Liver (tissue), 8 donors: ENCODE measurements at regions not wholly inside any gene's neighbourhood (a gene's known extent, or its start where the extent isn't known, plus 50 kb on each side); places are given as distances from the start of the nearest gene placed in this dataset.

Experiments used
- DNase-seq: peaks from one replicate; pipeline ENCODE4 v3.0.0-alpha.2; 2017; ENCODE audit warnings: low spot score
- H3K27ac ChIP-seq, 2 donors: one replicate each; pipeline ENCODE4 v1.7.0; 2013; ENCODE audit warnings: inconsistent platforms in 2 of 2, low read length in 2 of 2, control low read depth in 1 of 2, low read depth in 1 of 2, mild to moderate bottlenecking in 1 of 2
- H3K27me3 ChIP-seq, 4 donors: one replicate each; pipeline versions ENCODE4 v1.6.1 to v1.7.0; 2013; ENCODE audit warnings: low read length in 3 of 4, inconsistent platforms in 1 of 4, mild to moderate bottlenecking in 1 of 4, moderate library complexity in 1 of 4; ENCODE audit not compliant: control insufficient read depth in 4 of 4, insufficient read depth in 4 of 4
- H3K36me3 ChIP-seq, 4 donors: one replicate each; pipeline versions ENCODE4 v1.6.1 to v1.7.0; 2013; ENCODE audit warnings: low read length in 3 of 4, mild to moderate bottlenecking in 3 of 4, low read depth in 1 of 4, moderate library complexity in 1 of 4; ENCODE audit not compliant: control insufficient read depth in 4 of 4, insufficient read depth in 3 of 4
- H3K4me1 ChIP-seq, 4 donors: one replicate each; pipeline versions ENCODE4 v1.6.1 to v1.7.0; 2013; ENCODE audit warnings: low read length in 3 of 4, mild to moderate bottlenecking in 3 of 4, moderate library complexity in 1 of 4; ENCODE audit not compliant: control insufficient read depth in 4 of 4, insufficient read depth in 4 of 4
- H3K4me3 ChIP-seq, 3 donors: one replicate each; pipeline versions ENCODE4 v1.6.1 to v1.7.0; 2013; ENCODE audit warnings: low read length in 3 of 3, control low read depth in 1 of 3, low read depth in 1 of 3, mild to moderate bottlenecking in 1 of 3
- H3K9ac ChIP-seq, 2 donors: one replicate each; pipeline ENCODE4 v1.7.0; 2013; ENCODE audit warnings: low read length in 2 of 2, mild to moderate bottlenecking in 2 of 2, moderate library complexity in 2 of 2, control low read depth in 1 of 2, low read depth in 1 of 2
- H3K9me3 ChIP-seq, 4 donors: one replicate each; pipeline versions ENCODE4 v1.6.1 to v1.7.0; 2013; ENCODE audit warnings: low read length in 3 of 4; ENCODE audit not compliant: control insufficient read depth in 4 of 4
- ATF3 ChIP-seq: IDR thresholded peaks from 2 replicates; pipeline ENCODE4 v1.6.1; 2016; ENCODE audit warnings: antibody characterized with exemption
- EGR1 ChIP-seq, 2 donors: IDR thresholded peaks; 2 replicates each; pipeline ENCODE4 v1.6.1; 2016 to 2018; ENCODE audit warnings: antibody characterized with exemption in 2 of 2, low read depth in 2 of 2
- FOXA1 ChIP-seq: IDR thresholded peaks from 2 replicates; pipeline ENCODE4 v1.6.1; 2016; ENCODE audit warnings: antibody characterized with exemption
- FOXA2 ChIP-seq: IDR thresholded peaks from 2 replicates; pipeline ENCODE4 v1.6.1; 2016; ENCODE audit warnings: antibody characterized with exemption
- GABPA ChIP-seq, 2 donors: IDR thresholded peaks in 1 of 2; conservative IDR thresholded peaks in 1 of 2; 2 replicates each; pipeline ENCODE4 v1.6.1; 2016; ENCODE audit warnings: antibody characterized with exemption in 2 of 2, mild to moderate bottlenecking in 1 of 2, moderate library complexity in 1 of 2
- HNF4A ChIP-seq, 2 donors: conservative IDR thresholded peaks; 2 replicates each; pipeline ENCODE4 v1.6.1; 2016; ENCODE audit warnings: antibody characterized with exemption in 2 of 2, mild to moderate bottlenecking in 2 of 2
- JUND ChIP-seq, 2 donors: IDR thresholded peaks; 2 replicates each; pipeline ENCODE4 v1.6.1; 2016; ENCODE audit warnings: antibody characterized with exemption in 2 of 2
- RAD21 ChIP-seq, 2 donors: IDR thresholded peaks; 2 replicates each; pipeline ENCODE4 v1.6.1; 2016; ENCODE audit warnings: antibody characterized with exemption in 2 of 2, mild to moderate bottlenecking in 2 of 2
- RXRA ChIP-seq, 2 donors: IDR thresholded peaks; 2 replicates each; pipeline ENCODE4 v1.6.1; 2017 to 2018; ENCODE audit warnings: antibody characterized with exemption in 2 of 2, mild to moderate bottlenecking in 1 of 2
- SP1 ChIP-seq: IDR thresholded peaks from 2 replicates; pipeline ENCODE4 v1.6.1; 2018; ENCODE audit warnings: antibody characterized with exemption, mild to moderate bottlenecking
- TAF1 ChIP-seq: conservative IDR thresholded peaks from 2 replicates; pipeline ENCODE4 v1.6.1; 2016; ENCODE audit warnings: antibody characterized with exemption, mild to moderate bottlenecking
- YY1 ChIP-seq: IDR thresholded peaks from 2 replicates; pipeline ENCODE4 v1.6.1; 2016; ENCODE audit warnings: antibody characterized with exemption, mild to moderate bottlenecking
- WGBS: extraction: QIAGEN DNeasy Blood & Tissue Kit; methylation state at CpG from one replicate; pipeline ENCODE4 v1.1.7; 2013; 5-methylcytosine and 5-hydroxymethylcytosine counted together
- TF ChIP-seq, protein P1 (sequence below): IDR thresholded peaks from 2 replicates; pipeline ENCODE4 v1.6.1; 2016; ENCODE audit warnings: antibody characterized with exemption
- TF ChIP-seq, protein P2 (sequence below): fragments of 150-350 bp; IDR thresholded peaks from 2 replicates; pipeline ENCODE4 v1.5.1; 2017; ENCODE audit warnings: improper control_type of control experiment, low read depth, low read length; ENCODE audit not compliant: missing input control
- TF ChIP-seq, protein P3 (sequence below): IDR thresholded peaks from 2 replicates; pipeline ENCODE4 v1.6.1; 2016; ENCODE audit warnings: antibody characterized with exemption, mild to moderate bottlenecking
- TF ChIP-seq, protein P4 (sequence below): IDR thresholded peaks from 2 replicates; pipeline ENCODE4 v1.6.1; 2016; ENCODE audit warnings: antibody characterized with exemption
- donor health status: healthy.
- donor health status: healthy.
- donor health status: healthy.
- donor health status: healthy.
- donor health status: healthy.

DNA sequence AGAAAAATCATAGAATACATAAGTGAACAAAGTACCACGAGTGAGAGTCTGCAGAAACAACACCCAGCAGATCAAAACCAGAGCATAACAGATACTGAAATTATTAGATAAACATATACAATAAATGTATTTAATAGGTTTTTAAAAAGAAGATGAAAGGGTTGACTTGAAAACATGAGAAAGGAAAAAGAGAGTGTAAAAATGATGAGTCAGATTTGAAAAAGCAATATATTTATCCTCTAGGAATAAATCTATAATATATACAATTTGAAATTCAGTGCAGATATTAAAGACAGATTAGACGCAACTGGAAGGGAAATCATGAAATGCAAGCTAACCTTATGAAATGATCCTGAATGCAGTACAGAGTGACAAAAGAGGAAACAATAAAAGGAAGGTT lies 170.2 kb upstream of the RUNX1 start (continued):
- TF ChIP-seq, protein P1, sequence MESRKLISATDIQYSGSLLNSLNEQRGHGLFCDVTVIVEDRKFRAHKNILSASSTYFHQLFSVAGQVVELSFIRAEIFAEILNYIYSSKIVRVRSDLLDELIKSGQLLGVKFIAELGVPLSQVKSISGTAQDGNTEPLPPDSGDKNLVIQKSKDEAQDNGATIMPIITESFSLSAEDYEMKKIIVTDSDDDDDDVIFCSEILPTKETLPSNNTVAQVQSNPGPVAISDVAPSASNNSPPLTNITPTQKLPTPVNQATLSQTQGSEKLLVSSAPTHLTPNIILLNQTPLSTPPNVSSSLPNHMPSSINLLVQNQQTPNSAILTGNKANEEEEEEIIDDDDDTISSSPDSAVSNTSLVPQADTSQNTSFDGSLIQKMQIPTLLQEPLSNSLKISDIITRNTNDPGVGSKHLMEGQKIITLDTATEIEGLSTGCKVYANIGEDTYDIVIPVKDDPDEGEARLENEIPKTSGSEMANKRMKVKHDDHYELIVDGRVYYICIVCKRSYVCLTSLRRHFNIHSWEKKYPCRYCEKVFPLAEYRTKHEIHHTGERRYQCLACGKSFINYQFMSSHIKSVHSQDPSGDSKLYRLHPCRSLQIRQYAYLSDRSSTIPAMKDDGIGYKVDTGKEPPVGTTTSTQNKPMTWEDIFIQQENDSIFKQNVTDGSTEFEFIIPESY: no peak
- no peak for TF ChIP-seq ATF3
- no peak for TF ChIP-seq JUND (IDR thresholded peaks at IDR 0.05)
- no peak for TF ChIP-seq GABPA (IDR thresholded peaks at IDR 0.05 in 1 of 2, conservative IDR thresholded peaks at IDR 0.05 in 1 of 2)
- TF ChIP-seq FOXA1: no peak
- no peak for TF ChIP-seq SP1

DNA sequence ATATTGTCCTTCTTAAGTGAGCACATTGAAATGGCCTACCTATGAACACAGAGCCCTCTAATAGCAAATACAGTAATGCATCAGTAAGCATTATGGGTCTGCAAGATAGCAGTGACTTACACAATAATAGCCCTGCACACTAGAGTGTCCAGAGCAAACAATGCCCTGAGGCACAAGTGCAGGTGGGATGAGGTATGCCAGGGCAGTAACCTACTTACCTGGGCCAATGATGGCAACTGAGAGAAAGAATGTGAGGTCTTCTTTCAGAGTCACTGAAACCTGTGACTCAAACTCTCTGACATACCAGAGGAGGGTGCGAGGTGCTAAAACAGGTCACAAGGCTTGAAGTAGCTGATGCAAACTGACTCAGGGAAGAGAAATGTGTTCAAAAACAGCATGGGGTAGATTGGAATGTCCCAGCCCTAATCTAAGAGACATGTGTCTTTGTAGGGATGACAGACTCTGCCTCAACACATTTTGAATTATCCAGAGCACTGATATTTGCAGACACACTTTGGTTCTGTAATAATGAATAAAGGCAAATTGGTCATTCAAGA lies 168.5 kb upstream of the RUNX1 start:
- Histone ChIP-seq H3K9ac (no peak overlapping the region), H3K4me3 (no peak overlapping the region), H3K36me3 (no peaks in the 10 kb centered on the region), H3K4me1 (no peaks in the 10 kb centered on the region), H3K27me3 (no peaks in the 10 kb centered on the region), H3K9me3 (no peaks in the 10 kb centered on the region), H3K27ac (no peak overlapping the region)
- DNase-seq: no peak
- WGBS: 96% methylated on average over 1 of the region's 1 CpG
- no peak for TF ChIP-seq EGR1 (IDR thresholded peaks at IDR 0.05; ENCODE audit: low read depth in 2 of 2)
- TF ChIP-seq, protein P2, sequence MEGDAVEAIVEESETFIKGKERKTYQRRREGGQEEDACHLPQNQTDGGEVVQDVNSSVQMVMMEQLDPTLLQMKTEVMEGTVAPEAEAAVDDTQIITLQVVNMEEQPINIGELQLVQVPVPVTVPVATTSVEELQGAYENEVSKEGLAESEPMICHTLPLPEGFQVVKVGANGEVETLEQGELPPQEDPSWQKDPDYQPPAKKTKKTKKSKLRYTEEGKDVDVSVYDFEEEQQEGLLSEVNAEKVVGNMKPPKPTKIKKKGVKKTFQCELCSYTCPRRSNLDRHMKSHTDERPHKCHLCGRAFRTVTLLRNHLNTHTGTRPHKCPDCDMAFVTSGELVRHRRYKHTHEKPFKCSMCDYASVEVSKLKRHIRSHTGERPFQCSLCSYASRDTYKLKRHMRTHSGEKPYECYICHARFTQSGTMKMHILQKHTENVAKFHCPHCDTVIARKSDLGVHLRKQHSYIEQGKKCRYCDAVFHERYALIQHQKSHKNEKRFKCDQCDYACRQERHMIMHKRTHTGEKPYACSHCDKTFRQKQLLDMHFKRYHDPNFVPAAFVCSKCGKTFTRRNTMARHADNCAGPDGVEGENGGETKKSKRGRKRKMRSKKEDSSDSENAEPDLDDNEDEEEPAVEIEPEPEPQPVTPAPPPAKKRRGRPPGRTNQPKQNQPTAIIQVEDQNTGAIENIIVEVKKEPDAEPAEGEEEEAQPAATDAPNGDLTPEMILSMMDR: no peak
- TF ChIP-seq, protein P1: no peak
- no peak for TF ChIP-seq FOXA2
- TF ChIP-seq, protein P3, sequence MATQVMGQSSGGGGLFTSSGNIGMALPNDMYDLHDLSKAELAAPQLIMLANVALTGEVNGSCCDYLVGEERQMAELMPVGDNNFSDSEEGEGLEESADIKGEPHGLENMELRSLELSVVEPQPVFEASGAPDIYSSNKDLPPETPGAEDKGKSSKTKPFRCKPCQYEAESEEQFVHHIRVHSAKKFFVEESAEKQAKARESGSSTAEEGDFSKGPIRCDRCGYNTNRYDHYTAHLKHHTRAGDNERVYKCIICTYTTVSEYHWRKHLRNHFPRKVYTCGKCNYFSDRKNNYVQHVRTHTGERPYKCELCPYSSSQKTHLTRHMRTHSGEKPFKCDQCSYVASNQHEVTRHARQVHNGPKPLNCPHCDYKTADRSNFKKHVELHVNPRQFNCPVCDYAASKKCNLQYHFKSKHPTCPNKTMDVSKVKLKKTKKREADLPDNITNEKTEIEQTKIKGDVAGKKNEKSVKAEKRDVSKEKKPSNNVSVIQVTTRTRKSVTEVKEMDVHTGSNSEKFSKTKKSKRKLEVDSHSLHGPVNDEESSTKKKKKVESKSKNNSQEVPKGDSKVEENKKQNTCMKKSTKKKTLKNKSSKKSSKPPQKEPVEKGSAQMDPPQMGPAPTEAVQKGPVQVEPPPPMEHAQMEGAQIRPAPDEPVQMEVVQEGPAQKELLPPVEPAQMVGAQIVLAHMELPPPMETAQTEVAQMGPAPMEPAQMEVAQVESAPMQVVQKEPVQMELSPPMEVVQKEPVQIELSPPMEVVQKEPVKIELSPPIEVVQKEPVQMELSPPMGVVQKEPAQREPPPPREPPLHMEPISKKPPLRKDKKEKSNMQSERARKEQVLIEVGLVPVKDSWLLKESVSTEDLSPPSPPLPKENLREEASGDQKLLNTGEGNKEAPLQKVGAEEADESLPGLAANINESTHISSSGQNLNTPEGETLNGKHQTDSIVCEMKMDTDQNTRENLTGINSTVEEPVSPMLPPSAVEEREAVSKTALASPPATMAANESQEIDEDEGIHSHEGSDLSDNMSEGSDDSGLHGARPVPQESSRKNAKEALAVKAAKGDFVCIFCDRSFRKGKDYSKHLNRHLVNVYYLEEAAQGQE: no peak
- TF ChIP-seq, protein P4, sequence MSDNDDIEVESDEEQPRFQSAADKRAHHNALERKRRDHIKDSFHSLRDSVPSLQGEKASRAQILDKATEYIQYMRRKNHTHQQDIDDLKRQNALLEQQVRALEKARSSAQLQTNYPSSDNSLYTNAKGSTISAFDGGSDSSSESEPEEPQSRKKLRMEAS: no peak
- no peak for TF ChIP-seq JUND (IDR thresholded peaks at IDR 0.05)
- no peak for TF ChIP-seq RAD21 (IDR thresholded peaks at IDR 0.05)
- TF ChIP-seq YY1: no peak
- no peak for TF ChIP-seq ATF3
- no peak for TF ChIP-seq HNF4A (conservative IDR thresholded peaks at IDR 0.05)
- no peak for TF ChIP-seq FOXA1
- TF ChIP-seq RXRA (IDR thresholded peaks at IDR 0.05): no peak
- no peak for TF ChIP-seq SP1
- TF ChIP-seq TAF1: no peak
